ENCODE measurements at regions not wholly inside any gene's neighbourhood (a gene's known extent, or its start where the extent isn't known, plus 50 kb on each side); places are given as distances from the start of the nearest gene placed in this dataset.

DNA sequence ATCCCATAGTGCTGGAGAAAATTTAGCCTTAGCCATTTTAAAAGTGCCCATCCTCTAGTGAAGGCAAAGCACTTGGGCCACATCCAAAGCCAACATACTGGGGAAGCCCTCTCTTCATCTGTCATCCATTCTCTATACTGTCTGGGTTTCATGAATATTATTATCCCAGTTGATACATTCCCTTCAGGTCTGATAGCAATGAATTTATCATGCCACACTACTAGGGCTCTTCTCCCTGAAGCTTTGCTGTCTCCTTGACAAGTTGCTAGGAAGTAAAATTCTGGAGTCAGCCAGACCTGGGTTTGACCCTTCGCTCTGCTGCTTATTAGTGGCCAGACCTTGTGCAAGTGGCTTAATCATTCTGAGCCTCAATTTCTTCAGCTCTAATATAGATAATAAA is 1041.4 kb upstream of the ADGRL2 start:
- intact Hi-C loops (cut with DNase I; ENCODE audit: low total_unique reads): no loop called here
- Histone ChIP-seq H3K4me1 (no peaks in the 10 kb centered on the region), H3K36me3 (no peaks in the 10 kb centered on the region), H3K4me3 (no peak overlapping the region), H3K9me3 (no peaks in the 10 kb centered on the region), H3K27me3 (no peaks in the 10 kb centered on the region), H3K27ac (no peak overlapping the region)
- TF ChIP-seq, protein P1, sequence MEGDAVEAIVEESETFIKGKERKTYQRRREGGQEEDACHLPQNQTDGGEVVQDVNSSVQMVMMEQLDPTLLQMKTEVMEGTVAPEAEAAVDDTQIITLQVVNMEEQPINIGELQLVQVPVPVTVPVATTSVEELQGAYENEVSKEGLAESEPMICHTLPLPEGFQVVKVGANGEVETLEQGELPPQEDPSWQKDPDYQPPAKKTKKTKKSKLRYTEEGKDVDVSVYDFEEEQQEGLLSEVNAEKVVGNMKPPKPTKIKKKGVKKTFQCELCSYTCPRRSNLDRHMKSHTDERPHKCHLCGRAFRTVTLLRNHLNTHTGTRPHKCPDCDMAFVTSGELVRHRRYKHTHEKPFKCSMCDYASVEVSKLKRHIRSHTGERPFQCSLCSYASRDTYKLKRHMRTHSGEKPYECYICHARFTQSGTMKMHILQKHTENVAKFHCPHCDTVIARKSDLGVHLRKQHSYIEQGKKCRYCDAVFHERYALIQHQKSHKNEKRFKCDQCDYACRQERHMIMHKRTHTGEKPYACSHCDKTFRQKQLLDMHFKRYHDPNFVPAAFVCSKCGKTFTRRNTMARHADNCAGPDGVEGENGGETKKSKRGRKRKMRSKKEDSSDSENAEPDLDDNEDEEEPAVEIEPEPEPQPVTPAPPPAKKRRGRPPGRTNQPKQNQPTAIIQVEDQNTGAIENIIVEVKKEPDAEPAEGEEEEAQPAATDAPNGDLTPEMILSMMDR (IDR thresholded peaks at IDR 0.05): no peak
- DNase-seq: no peak

DNA sequence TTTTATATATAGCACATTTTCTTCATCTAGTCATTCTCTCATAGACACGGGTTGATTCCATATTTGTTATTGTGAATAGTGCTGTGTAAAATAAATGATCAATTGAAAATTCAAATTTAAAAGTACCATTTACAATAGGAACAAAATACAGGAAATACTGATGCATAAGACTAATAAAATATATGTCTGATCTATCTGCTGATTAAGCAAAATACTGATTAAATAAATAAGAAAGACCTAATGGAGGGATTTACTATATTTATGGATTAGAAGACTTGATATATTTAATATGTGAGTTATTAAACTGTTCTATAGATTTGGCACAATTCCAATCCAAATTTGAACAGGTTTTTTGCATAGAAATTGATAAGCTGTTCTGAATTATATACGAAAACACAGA is 1044.8 kb upstream of the ADGRL2 start:
- no peak for DNase-seq
- TF ChIP-seq, protein P1 (IDR thresholded peaks at IDR 0.05): no peak
- intact Hi-C loops (cut with DNase I; ENCODE audit: low total_unique reads): no loop called here
- no peaks in the 10 kb centered on the region for H3K4me1 ChIP-seq
- no peaks in the 10 kb centered on the region for H3K27me3 ChIP-seq
- no peak overlapping the region for H3K4me3 ChIP-seq
- H3K27ac ChIP-seq: no peak overlapping the region
- no peaks in the 10 kb centered on the region for H3K9me3 ChIP-seq
- H3K36me3 ChIP-seq: no peaks in the 10 kb centered on the region

DNA sequence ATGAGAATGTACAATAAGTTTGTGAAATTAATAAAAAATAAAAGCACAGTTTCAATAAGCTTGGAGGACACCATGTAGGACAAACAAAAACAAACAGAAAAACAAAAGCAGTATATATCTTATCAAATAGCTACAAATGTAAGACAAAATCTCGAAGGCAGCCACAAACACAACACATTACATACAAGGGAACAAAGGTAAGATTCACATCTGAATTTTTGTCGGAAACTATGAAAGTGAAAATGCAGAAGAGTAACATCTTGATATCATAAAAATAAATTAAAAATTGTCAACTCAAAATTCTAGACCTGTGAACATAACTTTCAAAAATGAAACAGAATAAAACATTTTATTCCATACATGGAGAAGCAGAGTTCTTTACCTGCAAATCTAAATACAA is 1049.5 kb upstream of the ADGRL2 start:
- Histone ChIP-seq H3K27ac (no peak overlapping the region), H3K36me3 (no peaks in the 10 kb centered on the region), H3K9me3 (no peaks in the 10 kb centered on the region), H3K4me1 (no peaks in the 10 kb centered on the region), H3K27me3 (no peaks in the 10 kb centered on the region), H3K4me3 (no peak overlapping the region)
- TF ChIP-seq, protein P1 (IDR thresholded peaks at IDR 0.05): no peak
- intact Hi-C loops (cut with DNase I; ENCODE audit: low total_unique reads): no loop called here
- DNase-seq: no peak

DNA sequence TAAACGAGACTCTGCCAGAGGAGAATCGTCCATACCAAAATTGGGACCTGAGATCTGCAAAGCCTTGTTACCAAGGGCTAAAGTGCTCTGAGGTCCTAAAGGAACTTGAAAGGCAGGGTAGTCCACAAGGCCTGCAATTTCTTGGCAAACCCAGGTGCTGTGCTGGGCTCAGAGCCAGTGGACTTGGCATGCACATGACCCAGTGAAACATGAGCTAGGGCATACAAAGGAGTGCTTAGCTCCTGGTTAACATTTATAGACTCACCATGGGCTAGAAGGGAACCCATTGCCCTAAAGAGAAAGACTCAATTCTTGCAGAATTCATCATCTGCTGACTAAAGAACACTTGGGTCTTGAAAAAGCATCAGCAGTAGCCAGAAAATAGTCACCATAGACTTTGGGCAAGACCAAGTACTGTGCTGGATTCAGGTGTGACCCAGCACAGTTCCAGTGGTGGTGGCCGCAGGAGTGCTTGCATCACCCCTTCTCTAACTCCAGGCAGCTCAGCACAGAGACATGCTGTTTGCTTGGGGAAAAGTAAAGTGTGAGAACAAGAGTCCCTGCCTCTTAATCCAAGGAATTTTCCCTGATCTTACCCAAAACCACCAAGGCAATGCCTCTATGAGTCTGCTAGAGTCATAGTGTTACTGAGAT is 1069.4 kb upstream of the ADGRL2 start:
- no peaks in the 10 kb centered on the region for H3K4me1 ChIP-seq
- H3K9me3 ChIP-seq: no peaks in the 10 kb centered on the region
- H3K27ac ChIP-seq: no peak overlapping the region
- no peak overlapping the region for H3K4me3 ChIP-seq
- H3K36me3 ChIP-seq: no peaks in the 10 kb centered on the region
- no peak for DNase-seq
- TF ChIP-seq, protein P1 (IDR thresholded peaks at IDR 0.05): no peak
- no peaks in the 10 kb centered on the region for H3K27me3 ChIP-seq
- intact Hi-C loops (cut with DNase I; ENCODE audit: low total_unique reads): no loop called here

DNA sequence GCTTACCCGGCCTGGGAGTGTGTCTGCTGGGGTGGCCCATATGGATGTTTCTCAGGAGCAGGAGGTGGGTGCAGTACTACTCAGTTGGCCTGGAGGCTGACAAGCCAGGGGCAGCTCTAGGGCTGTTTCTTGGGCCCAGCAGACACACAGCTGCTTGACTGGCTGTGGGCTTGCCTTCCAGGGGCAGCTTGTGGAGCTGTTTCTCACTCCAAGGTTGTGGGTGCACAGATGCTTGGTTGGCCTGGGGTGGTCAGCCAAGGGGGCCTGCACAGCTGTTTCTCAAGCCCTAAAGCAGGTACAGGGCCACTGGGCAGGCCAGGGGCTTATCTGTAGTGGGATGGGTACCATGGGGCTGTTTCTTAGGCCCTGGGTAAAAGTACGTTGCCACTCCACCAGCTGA is 1078.1 kb upstream of the ADGRL2 start:
- Histone ChIP-seq H3K27me3 (no peaks in the 10 kb centered on the region), H3K36me3 (no peaks in the 10 kb centered on the region), H3K4me3 (no peak overlapping the region), H3K27ac (no peak overlapping the region), H3K4me1 (no peaks in the 10 kb centered on the region), H3K9me3 (no peaks in the 10 kb centered on the region)
- intact Hi-C loops (cut with DNase I; ENCODE audit: low total_unique reads): no loop called here
- TF ChIP-seq, protein P1 (IDR thresholded peaks at IDR 0.05): no peak
- DNase-seq: no peak

DNA sequence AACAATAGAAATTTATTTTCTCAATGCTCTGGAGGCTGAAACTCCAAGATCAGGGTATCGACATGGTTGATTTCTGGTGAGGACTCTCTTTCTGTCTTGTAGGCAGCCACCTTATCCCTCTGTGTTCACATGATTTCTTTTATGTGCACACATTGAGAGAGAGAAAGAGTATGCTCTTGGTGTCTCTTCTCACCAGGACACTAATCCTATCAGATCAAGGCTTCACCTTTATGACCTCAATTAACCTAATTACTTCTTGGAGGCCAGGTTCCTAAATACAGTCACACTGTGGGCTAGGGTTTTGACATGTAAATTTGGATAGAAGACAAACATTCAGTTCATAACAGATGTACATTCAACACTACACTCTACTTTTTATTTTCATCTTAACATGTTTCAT is 1094.2 kb upstream of the ADGRL2 start:
- Histone ChIP-seq H3K27me3 (no peaks in the 10 kb centered on the region), H3K4me1 (no peaks in the 10 kb centered on the region), H3K4me3 (no peak overlapping the region), H3K9me3 (no peaks in the 10 kb centered on the region), H3K36me3 (no peaks in the 10 kb centered on the region), H3K27ac (no peak overlapping the region)
- intact Hi-C loops (cut with DNase I; ENCODE audit: low total_unique reads): no loop called here
- TF ChIP-seq, protein P1 (IDR thresholded peaks at IDR 0.05): no peak
- no peak for DNase-seq

Measured in tibial artery (tissue), 4 donors.